HG03108 (cell line): ENCODE measurements at regions not wholly inside any gene's neighbourhood (a gene's known extent, or its start where the extent isn't known, plus 50 kb on each side); places are given as distances from the start of the nearest gene placed in this dataset.

Experiments used
- ATAC-seq: cut with Tn5 transposase; IDR thresholded peaks from one replicate; pipeline ENCODE4 v1.9.1; 2021; ENCODE audit warnings: moderate library complexity; ENCODE audit not compliant: unreplicated experiment

- no peak for ATAC-seq
These were observed 497.4 kb upstream of the ZFHX3 start for GRCh38 chr16:73545290-73545689.

- no peak for ATAC-seq
These were observed 496.9 kb upstream of the ZFHX3 start for GRCh38 chr16:73544826-73545225.

- ATAC-seq: no peak
These were observed 496.2 kb upstream of the ZFHX3 start for GRCh38 chr16:73543970-73544599.

- no peak for ATAC-seq
These were observed 495.5 kb upstream of the ZFHX3 start for GRCh38 chr16:73543331-73543969.

- no peak for ATAC-seq
These were observed 495.0 kb upstream of the ZFHX3 start for GRCh38 chr16:73542885-73543284.

- ATAC-seq: no peak
These were observed 490.0 kb upstream of the ZFHX3 start for GRCh38 chr16:73537921-73538320.

- no peak for ATAC-seq
These were observed 489.0 kb upstream of the ZFHX3 start for GRCh38 chr16:73536931-73537330.

GRCh38 chr16:73531021-73531420, 483.1 kb upstream of the ZFHX3 start:
- no peak for ATAC-seq

- ATAC-seq: no peak
These were observed 482.6 kb upstream of the ZFHX3 start for GRCh38 chr16:73530529-73530928.

- no peak for ATAC-seq
These were observed 481.5 kb upstream of the ZFHX3 start for GRCh38 chr16:73529303-73530012.

GRCh38 chr16:73527187-73527586, 479.3 kb upstream of the ZFHX3 start:
- no peak for ATAC-seq

- no peak for ATAC-seq
These were observed 478.3 kb upstream of the ZFHX3 start for GRCh38 chr16:73526011-73526804.

- no peak for ATAC-seq
These were observed 475.3 kb upstream of the ZFHX3 start for GRCh38 chr16:73523209-73523608.

- ATAC-seq: no peak
These were observed 473.6 kb upstream of the ZFHX3 start for GRCh38 chr16:73521499-73521898.

GRCh38 chr16:73515616-73516015, 467.7 kb upstream of the ZFHX3 start:
- ATAC-seq: no peak

- no peak for ATAC-seq
These were observed 462.9 kb upstream of the ZFHX3 start for GRCh38 chr16:73510852-73511251.

GRCh38 chr16:73506568-73507056, 458.7 kb upstream of the ZFHX3 start:
- no peak for ATAC-seq

- ATAC-seq: no peak
These were observed 457.6 kb upstream of the ZFHX3 start for GRCh38 chr16:73505577-73505976.

GRCh38 chr16:73504591-73505575, 457.0 kb upstream of the ZFHX3 start:
- no peak for ATAC-seq

GRCh38 chr16:73503093-73503492, 455.2 kb upstream of the ZFHX3 start:
- ATAC-seq: no peak
